Activated naive CD8-positive, alpha-beta T cell treated with anti-CD3 and anti-CD28 coated beads, Interleukin-2, amount 10 ng/mL, durations not matched to agents 7 days and 5 days (primary cell): ENCODE measurements at regions not wholly inside any gene's neighbourhood (a gene's known extent, or its start where the extent isn't known, plus 50 kb on each side); places are given as distances from the start of the nearest gene placed in this dataset.
"Not testable (repeated sequence)": the region's sequence is repeated elsewhere in the genome, so short reads cannot be mapped to it uniquely, and the experiment has no call there.

Source experiments
- ATAC-seq: fragments of 150-1000 bp; cut with Tn5 transposase; one replicate; pipeline ENCODE4 v1.10.0; 2021; ENCODE audit warnings: low read depth, moderate library complexity
- POLR2A ChIA-PET: fragments of 350-600 bp; sonication (Branson Sonifier 250); formaldehyde crosslinking; loops from one replicate; lab custom pipeline; 2021; ENCODE audit warnings: antibody characterized with exemption; lab: Charles Lee
- DNase-seq: peaks from one replicate; pipeline ENCODE4 v3.0.0; 2021
- H3K27ac Mint-ChIP-seq: one replicate; pipeline ENCODE4 v1.8.0; 2022; ENCODE audit warnings: mild to moderate bottlenecking, mixed read lengths
- H3K27me3 Mint-ChIP-seq: one replicate; pipeline ENCODE4 v1.8.0; 2022; ENCODE audit warnings: mild to moderate bottlenecking, moderate library complexity, mixed read lengths
- H3K36me3 Mint-ChIP-seq: one replicate; pipeline ENCODE4 v1.8.0; 2021; ENCODE audit warnings: mild to moderate bottlenecking, mixed read lengths
- H3K4me1 Mint-ChIP-seq: one replicate; pipeline ENCODE4 v1.8.0; 2021; ENCODE audit warnings: mixed read lengths
- H3K4me3 Mint-ChIP-seq: one replicate; pipeline ENCODE4 v1.8.0; 2022; ENCODE audit warnings: mild to moderate bottlenecking, moderate library complexity, mixed read lengths
- H3K9me3 Mint-ChIP-seq: one replicate; pipeline ENCODE4 v1.8.0; 2021; ENCODE audit warnings: mixed read lengths

DNA sequence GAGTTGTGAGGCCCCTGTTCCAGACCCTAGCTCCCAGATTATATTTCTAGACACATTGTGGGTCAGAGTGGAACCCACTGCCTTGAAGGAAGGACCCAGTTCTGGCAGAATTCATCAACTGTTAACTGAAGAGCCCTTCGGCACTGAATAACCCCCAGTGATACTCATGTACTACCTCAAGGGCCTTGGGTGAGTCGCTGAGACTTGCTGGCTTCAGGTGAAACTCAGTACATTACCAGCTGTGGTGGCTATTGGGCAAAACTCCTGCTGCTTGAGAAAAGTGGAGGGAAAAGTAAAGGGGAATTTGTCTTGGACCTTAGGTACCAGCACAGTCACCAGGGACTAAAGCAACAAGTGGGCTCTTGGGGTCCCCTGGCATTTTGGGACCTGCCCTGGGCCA, 394.9 kb upstream of the EPHA3 start:
- Mint-ChIP-seq H3K4me1 (no peaks in the 10 kb centered on the region), H3K27me3 (no peaks in the 10 kb centered on the region), H3K9me3 (peaks cover 4% of the 10 kb centered on the region), H3K27ac (no peak overlapping the region), H3K36me3 (no peaks in the 10 kb centered on the region), H3K4me3 (no peak overlapping the region)
- POLR2A ChIA-PET, result no interaction called here
- ATAC-seq, result no peak
- DNase-seq, result no peak

DNA sequence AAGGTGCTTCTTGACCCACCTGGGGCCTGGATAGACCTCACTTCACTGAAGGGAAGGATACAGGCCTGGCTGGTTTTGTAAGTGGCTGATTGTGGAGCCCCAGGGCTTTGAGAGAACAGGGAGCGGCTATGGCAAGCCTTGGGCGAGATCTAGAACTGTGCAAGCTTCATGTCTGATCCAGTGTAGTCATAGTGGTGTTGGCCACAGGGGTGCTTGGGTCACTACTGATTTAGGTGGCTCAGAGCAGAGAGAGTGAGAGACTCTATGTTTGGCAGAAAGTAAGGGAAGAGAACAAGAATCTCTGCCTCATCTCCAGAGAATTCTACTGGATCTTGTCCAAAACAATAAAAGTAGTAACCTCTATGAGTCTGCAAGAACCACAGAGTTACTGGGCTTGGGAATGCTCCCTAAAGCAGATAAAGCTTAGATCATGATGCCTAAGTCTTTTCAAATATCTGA, 394.2 kb upstream of the EPHA3 start:
- H3K4me1 Mint-ChIP-seq, result no peaks in the 10 kb centered on the region
- H3K27me3 Mint-ChIP-seq, result no peaks in the 10 kb centered on the region
- peaks cover 4% of the 10 kb centered on the region for H3K9me3 Mint-ChIP-seq
- H3K4me3 Mint-ChIP-seq, result no peak overlapping the region
- no peaks in the 10 kb centered on the region for H3K36me3 Mint-ChIP-seq
- H3K27ac Mint-ChIP-seq, result no peak overlapping the region
- POLR2A ChIA-PET, result no interaction called here
- DNase-seq, result no peak
- ATAC-seq, result no peak

DNA sequence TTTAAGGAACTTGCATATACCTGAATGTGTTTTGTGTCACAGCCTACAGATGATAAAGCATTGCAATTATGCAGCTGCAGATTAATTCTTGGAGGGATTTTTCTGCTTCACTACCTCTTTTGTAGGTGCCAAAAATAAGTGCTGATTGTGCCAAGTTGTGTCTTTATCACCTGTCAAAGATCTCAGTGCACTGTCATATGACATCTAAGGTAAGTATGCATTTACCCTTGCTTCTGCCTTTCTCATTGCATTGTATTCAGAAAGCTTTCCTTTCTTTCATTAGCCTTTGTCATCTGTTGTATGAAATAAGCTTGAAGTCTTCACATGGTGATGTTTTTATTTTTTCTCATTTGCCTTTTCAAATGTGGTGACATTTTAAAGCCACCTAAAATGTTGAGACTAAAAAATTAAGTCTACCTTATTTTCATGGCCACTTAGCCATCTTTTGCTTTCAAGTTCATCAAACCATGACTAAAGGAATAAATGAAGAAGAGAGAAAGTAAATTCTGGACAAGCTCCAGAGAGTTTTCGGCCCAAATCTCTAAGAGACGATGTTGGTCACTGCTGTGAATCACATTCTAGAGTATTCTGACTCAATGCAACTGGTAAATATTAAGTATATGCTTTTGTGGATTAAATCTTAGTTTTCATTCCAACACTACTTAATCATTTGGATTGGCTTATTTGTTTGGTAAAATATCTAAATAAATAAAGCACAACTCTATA, 381.8 kb upstream of the EPHA3 start:
- Mint-ChIP-seq H3K36me3 (no peaks in the 10 kb centered on the region), H3K27ac (no peak overlapping the region), H3K4me3 (no peak overlapping the region), H3K4me1 (no peaks in the 10 kb centered on the region), H3K9me3 (peaks cover 7% of the 10 kb centered on the region), H3K27me3 (no peaks in the 10 kb centered on the region)
- DNase-seq, result no peak
- ATAC-seq, result no peak
- POLR2A ChIA-PET, result no interaction called here

DNA sequence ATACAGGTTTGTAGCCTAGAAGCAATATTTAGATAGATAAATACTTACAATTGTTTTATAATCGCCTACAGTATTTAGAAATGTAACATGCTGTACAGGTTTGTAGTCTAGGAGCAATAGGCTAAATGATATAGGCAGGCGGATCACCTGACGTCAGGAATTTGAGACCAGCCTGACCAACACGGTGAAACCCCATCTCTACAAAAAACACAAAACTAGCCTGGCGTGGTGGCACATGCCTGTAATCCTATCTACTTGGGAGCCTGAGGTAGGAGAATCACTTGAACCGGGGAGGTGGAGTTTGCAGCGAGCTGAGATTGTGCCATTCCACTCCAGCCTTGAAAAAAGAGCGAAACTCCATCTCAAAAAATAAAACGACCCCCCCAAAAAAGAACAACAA, 375.2 kb upstream of the EPHA3 start:
- Mint-ChIP-seq H3K36me3 (no peaks in the 10 kb centered on the region), H3K4me1 (no peaks in the 10 kb centered on the region), H3K27ac (no peak overlapping the region), H3K9me3 (peaks cover 1% of the 10 kb centered on the region), H3K4me3 (no peak overlapping the region), H3K27me3 (no peaks in the 10 kb centered on the region)
- POLR2A ChIA-PET, result no interaction called here
- no peak for DNase-seq
- no peak for ATAC-seq

DNA sequence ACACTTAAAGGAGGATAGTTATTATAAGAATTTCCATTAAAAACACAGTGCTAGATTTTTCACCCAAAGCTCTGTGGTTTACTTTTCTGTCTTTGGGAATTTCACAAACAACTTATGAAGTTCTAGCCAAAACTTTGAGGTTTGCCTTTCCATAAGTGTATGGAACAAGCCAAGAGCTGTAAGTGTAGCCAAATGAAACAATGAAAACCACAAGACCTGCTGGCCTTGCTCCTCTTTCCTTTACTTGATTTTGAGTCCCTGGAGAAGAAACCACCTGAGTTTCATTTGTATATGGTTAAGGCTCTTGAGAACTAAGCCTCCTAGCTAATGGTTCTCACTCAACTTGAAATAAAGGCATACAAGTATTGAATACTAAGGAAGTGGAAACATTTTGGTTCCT, 365.3 kb upstream of the EPHA3 start:
- Mint-ChIP-seq H3K4me3 (no peak overlapping the region), H3K36me3 (no peaks in the 10 kb centered on the region), H3K27ac (no peak overlapping the region), H3K4me1 (no peaks in the 10 kb centered on the region), H3K9me3 (peaks cover 2% of the 10 kb centered on the region), H3K27me3 (no peaks in the 10 kb centered on the region)
- POLR2A ChIA-PET, result no interaction called here
- ATAC-seq (no peak), DNase-seq (no peak)

DNA sequence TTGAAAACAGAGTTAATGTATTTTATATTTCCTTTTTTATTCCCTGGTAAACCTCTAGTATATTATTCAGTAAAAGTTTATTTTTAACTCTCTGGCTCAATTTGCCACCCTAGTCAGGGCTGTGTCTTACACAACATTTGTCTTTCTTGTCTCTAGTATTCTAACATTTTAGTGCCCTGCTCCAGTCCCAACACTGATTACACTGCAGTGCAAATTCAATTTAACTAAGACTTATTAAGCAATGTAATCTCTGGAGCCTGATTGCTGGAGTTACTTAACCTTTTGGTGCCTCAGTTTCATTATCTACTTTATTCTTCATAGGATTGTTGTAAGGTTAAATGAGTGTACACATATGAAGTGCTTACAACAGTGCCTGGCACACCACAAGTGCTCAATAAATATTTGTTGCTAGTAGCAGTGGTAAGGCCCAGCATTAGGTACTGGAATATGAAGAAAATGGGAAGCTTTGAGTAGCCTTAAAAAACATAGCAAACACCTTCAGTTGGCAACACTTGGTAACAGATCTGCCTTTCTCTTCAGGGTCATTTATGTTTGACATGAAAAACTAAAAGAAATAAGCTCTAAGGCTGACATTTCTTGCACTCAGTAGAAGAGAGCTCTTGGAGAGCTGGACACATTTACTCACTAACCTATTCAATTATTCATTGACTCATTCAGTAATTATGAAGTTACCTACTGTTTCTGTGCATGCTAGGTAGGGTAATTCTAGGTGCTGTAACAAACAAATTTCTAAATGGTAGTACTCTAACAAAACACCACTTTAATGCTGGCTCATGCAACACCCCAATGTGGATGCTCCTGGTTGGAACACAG, 364.5 kb upstream of the EPHA3 start:
- no peaks in the 10 kb centered on the region for H3K4me1 Mint-ChIP-seq

DNA sequence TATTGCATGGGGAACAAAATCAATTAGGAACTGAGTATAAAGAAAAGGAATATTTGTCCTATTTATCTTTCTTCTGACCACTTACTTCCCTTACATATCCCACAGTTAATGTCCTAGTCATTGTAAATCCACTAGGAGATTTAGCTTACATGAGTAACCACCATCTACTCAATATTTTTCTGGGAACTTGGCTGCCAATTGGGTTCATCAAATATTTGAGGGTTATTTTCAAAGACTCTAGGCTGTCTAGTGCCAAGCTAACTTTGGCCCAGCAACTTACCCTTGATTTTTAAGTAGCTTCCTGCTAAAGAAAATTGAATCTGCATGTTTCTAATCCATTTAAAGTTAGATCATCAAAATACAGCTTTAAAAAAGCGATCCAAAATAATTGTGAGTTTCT, 362.5 kb upstream of the EPHA3 start:
- ATAC-seq, result no peak
- H3K4me3 Mint-ChIP-seq, result no peak overlapping the region
- no peaks in the 10 kb centered on the region for H3K27me3 Mint-ChIP-seq
- peaks cover 4% of the 10 kb centered on the region for H3K9me3 Mint-ChIP-seq
- no peak overlapping the region for H3K27ac Mint-ChIP-seq
- no peaks in the 10 kb centered on the region for H3K4me1 Mint-ChIP-seq
- no peaks in the 10 kb centered on the region for H3K36me3 Mint-ChIP-seq
- POLR2A ChIA-PET, result no interaction called here
- DNase-seq, result no peak

More for the DNA sequence above, 364.5 kb upstream of the EPHA3 start:
- H3K27ac Mint-ChIP-seq, result no peak overlapping the region
- POLR2A ChIA-PET, result no interaction called here
- ATAC-seq (no peak), DNase-seq (no peak)
- no peak overlapping the region for H3K4me3 Mint-ChIP-seq
- H3K9me3 Mint-ChIP-seq, result peaks cover 2% of the 10 kb centered on the region
- H3K36me3 Mint-ChIP-seq, result no peaks in the 10 kb centered on the region
- no peaks in the 10 kb centered on the region for H3K27me3 Mint-ChIP-seq

DNA sequence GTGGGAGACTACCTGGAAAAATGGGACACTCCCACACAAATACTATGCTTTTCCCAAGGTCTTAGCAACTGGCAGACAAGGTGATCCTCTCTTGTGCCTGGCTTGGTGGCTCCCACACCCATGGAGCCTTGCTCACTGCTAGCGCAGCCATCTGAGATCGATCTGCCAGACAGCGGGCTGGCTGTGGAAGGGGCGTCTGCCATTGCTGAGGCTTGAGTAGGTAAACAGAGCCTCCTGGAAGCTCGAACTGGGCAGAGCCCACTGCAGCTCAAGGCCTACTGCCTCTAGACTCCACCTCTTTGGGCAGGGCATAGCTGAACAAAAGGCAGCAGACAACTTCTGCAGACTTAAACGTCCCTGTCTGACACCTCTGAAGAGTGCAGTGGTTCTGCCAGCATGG, 360.3 kb upstream of the EPHA3 start:
- H3K4me1 Mint-ChIP-seq, H3K27me3 Mint-ChIP-seq, ATAC-seq, POLR2A ChIA-PET, H3K36me3 Mint-ChIP-seq, H3K27ac Mint-ChIP-seq, H3K9me3 Mint-ChIP-seq, H3K4me3 Mint-ChIP-seq, DNase-seq: not testable (repeated sequence)

DNA sequence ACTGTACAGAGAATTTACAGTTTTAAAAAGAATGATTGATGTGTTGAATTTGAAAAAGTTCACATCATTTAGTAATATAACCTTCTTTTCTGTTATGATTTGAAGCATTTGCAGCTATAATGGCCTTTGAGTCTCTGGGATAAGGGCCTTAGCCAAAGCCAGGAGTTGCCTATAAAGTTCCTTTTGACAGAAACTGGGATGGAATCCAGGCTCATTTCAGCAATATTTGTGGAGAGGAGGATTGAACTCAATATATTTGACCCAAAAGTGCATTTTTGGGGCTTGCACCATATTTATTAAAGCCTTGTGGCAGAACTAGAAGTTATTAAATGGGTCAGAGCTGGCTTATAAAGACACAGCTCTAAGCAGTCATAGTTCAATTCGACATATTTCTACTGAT, 348.7 kb upstream of the EPHA3 start:
- ATAC-seq, result no peak
- H3K4me1 Mint-ChIP-seq, result no peaks in the 10 kb centered on the region
- no peak for DNase-seq
- no peaks in the 10 kb centered on the region for H3K36me3 Mint-ChIP-seq
- peaks cover 3% of the 10 kb centered on the region for H3K9me3 Mint-ChIP-seq
- H3K4me3 Mint-ChIP-seq, result no peak overlapping the region
- no peaks in the 10 kb centered on the region for H3K27me3 Mint-ChIP-seq
- no peak overlapping the region for H3K27ac Mint-ChIP-seq
- POLR2A ChIA-PET, result no interaction called here

DNA sequence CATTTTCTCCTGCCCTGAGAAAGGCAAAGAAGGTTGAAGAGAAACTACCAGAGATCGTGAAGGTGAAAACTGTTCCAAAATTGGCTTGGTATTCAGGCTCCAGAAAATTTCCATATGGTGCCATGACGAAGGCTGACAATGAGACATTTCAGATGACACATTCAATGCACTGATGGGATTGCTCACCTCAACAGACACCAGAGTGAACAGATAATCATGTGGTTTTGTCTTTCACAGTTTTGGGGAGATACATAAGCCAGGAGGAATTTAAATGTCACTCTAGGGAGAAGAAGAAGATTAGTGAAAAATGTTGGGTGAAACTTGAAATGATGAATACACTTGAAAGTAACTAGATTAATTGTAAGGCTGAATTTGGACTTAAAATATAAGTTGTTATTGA, 339.7 kb upstream of the EPHA3 start:
- ATAC-seq (no peak), DNase-seq (no peak)
- H3K4me1 Mint-ChIP-seq, result no peaks in the 10 kb centered on the region
- no peak overlapping the region for H3K27ac Mint-ChIP-seq
- POLR2A ChIA-PET, result no interaction called here
- H3K27me3 Mint-ChIP-seq, result no peaks in the 10 kb centered on the region
- no peaks in the 10 kb centered on the region for H3K36me3 Mint-ChIP-seq
- H3K9me3 Mint-ChIP-seq, result peaks cover 6% of the 10 kb centered on the region
- H3K4me3 Mint-ChIP-seq, result no peak overlapping the region

DNA sequence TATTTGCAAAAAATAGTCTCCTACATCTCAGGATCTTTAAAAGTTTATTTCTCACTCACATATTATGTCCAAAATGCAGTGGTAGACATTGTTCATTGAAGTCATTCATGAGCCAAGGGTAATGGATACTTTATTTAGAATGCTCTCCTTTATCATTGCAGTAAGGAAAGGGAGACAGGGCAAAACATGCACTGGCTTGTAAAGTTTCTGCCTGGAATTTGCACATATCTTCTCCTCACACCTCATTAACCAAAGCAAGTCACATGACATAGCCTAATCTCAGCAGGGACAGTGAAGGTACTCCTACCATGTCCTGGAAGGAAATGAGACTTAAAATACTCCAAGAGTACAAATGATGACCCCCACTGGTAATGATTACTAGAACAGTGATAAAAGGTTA, 333.7 kb upstream of the EPHA3 start:
- DNase-seq (no peak), ATAC-seq (no peak)
- Mint-ChIP-seq H3K9me3 (peaks cover 7% of the 10 kb centered on the region), H3K27me3 (no peaks in the 10 kb centered on the region), H3K4me3 (no peak overlapping the region), H3K36me3 (no peaks in the 10 kb centered on the region), H3K27ac (no peak overlapping the region), H3K4me1 (no peaks in the 10 kb centered on the region)
- POLR2A ChIA-PET, result no interaction called here

DNA sequence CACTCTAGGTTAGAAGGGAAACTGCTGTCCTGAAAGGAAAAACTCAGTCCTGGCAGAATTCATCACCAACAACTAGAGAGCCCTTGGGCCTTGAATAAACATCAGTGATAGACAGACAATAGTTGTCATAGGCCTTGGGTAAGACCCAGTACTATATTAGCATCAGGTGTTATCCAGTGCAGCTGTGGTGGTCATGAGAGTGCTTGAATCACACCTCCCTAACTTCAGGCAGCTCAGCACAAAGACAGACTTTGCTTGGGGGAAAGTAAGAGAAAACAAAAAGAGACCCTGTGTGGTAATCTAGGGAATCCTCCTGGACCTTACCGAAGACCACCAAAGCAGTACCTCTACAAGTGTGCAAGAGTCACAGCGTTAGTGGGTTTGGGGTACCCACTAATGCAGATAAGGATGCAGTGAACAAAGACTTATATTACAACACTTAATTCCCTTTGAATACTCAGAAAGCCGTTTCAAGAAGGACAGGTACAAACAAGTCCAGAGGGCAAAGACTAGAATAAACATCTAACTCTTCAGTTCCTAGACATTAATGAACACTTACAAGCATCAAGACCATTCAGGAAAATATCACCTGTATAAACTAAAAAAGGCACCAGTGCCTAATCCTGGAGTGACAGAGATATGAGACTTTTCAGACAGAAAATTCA, 332.3 kb upstream of the EPHA3 start:
- POLR2A ChIA-PET, result no interaction called here
- Mint-ChIP-seq H3K36me3 (no peaks in the 10 kb centered on the region), H3K4me1 (no peaks in the 10 kb centered on the region), H3K9me3 (peaks cover 6% of the 10 kb centered on the region), H3K27ac (no peak overlapping the region), H3K27me3 (no peaks in the 10 kb centered on the region), H3K4me3 (no peak overlapping the region)
- DNase-seq, result no peak
- no peak for ATAC-seq

DNA sequence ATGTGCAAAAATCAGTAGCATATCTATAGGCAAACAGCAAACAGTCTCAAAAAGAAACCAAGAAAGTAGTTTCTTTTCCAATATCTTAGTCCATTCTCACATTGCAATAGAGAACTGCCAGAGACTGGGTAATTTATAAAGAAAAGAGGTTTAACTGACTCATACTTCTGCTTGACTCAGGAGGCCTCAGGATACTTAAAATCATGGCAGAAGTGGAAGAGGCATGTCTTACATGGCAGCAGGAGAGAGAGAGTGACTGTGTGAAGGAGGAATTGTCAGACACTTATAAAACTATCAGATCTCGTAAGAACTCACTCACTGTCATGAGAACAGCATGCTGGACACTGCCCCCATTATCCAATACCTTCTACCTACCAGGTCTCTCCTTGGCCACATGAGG, 327.9 kb upstream of the EPHA3 start:
- H3K27me3 Mint-ChIP-seq, result no peaks in the 10 kb centered on the region
- POLR2A ChIA-PET, result no interaction called here
- H3K4me3 Mint-ChIP-seq, result no peak overlapping the region
- no peak overlapping the region for H3K27ac Mint-ChIP-seq
- no peaks in the 10 kb centered on the region for H3K9me3 Mint-ChIP-seq
- H3K36me3 Mint-ChIP-seq, result no peaks in the 10 kb centered on the region
- no peaks in the 10 kb centered on the region for H3K4me1 Mint-ChIP-seq
- ATAC-seq (no peak), DNase-seq (no peak)

DNA sequence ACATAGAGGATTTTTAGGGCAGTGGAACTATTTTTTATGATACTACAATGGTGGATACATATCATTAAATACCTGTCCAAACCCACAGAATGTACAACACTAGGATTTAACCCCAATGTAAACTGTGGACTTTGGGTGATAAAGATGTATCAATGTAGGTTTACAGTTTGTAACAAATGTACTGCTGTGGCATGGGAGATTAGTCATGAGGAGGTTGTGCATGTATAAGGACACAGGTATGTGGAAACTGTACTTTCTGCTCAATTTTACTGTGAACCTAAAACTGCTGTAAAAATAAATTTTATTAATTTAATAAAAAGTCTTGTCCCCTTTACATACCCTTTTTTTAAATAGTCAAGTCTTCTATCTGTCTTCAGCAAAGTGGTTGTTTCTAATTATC, 322.5 kb upstream of the EPHA3 start:
- H3K27me3 Mint-ChIP-seq, result no peaks in the 10 kb centered on the region
- H3K4me1 Mint-ChIP-seq, result no peaks in the 10 kb centered on the region
- no peak overlapping the region for H3K27ac Mint-ChIP-seq
- H3K36me3 Mint-ChIP-seq, result no peaks in the 10 kb centered on the region
- no peak for DNase-seq
- ATAC-seq, result no peak
- H3K9me3 Mint-ChIP-seq, result peaks cover 2% of the 10 kb centered on the region
- POLR2A ChIA-PET, result no interaction called here
- no peak overlapping the region for H3K4me3 Mint-ChIP-seq
